ENCODE measurements at regions not wholly inside any gene's neighbourhood (a gene's known extent, or its start where the extent isn't known, plus 50 kb on each side); places are given as distances from the start of the nearest gene placed in this dataset.
A peak's percentile ranks its signal among the peaks of the same experiment; 100 is the strongest.

- DNase-seq: no peak
Measured at GRCh38 chr10:8722835-8723234, 668.3 kb downstream of the GATA3 start.

- no peak for DNase-seq
Measured at GRCh38 chr10:8725343-8725742, 670.9 kb downstream of the GATA3 start.

GRCh38 chr10:8726084-8726778 is 671.7 kb downstream of the GATA3 start:
- no peak for DNase-seq

DNA sequence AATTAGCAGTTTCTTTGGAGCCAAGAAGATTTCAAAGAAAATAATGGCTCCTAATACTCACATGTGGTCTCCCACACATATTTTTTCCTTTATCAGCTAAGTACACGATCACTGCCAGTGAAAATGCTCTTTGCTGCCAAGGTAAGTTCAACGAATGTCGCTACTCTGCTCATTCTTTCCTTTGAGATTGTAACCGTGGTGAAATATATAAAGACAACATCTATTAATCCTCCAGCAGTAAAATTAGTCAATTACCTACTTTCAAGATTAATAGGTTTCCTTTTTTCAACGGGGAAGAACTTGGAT is 672.2 kb downstream of the GATA3 start:
- DNase-seq: no peak

DNA sequence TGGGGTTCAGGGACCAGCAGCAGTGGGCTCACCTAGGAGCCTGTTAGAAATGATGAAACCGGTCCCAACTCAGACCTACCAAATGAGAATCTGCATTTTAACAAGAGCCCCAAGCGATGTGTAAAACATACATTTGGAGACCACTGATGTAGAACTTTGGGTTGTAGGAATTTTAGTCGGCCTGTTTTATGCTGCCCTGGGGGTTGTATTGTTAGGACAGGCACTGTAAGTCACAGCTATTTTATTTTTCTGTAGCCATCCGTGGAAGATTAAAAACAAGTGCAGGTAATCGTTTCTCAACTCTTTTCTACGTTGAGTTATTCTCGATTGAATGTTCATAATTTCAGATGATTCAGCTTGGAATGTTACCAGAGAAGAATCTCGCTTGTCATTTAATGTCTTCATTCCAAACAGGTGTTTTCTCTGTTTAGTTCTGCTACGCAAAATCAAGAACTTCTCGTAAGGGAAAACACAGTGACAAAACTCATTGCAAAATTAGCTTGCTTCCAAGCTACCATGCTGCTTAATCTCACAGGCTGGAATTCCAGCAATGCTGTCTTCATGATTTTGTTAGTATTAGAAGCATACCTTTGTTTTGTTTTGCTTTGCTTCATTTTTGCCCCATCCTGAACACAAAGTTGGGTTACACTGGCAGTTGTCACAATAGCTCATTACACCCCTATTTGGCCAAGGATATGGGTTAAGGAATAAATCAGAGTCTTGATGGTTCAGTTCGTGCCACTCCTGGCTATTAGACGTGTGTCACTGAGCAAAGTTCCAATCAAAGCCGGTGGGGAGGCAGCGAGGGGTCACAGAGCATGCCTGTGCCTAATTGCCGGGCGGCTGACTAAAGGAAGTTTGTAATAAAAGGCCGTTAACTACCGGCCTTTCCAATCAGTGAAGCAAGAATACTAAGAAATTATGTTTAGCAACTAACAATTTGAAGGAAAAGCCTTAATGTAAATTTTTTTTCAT is 676.9 kb downstream of the GATA3 start:
- DNase-seq: no peak

DNA sequence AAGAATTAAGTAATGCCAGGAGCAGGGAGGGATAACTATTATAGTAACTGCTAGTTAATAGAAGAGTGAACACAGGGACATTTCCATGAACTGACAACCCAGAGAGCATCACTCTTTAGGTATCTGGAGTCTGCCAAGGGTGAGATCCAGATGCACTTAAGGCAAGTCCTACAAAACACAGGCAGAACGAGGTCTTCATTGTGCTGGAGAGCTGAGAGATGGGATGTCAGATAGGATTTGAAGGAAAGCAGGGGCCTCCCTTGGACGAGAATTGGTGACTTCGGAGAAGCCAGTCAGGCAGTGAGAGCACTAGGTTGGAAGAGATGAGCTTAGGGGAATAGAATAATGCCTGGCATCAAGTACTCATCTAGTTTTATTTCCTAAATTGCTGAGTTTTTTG is 684.5 kb downstream of the GATA3 start:
- DNase-seq: no peak

- no peak for DNase-seq
Measured at GRCh38 chr10:8752146-8752843, 697.8 kb downstream of the GATA3 start.

GRCh38 chr10:8758029-8758428 is 703.5 kb downstream of the GATA3 start:
- no peak for DNase-seq

GRCh38 chr10:8766899-8767298 is 712.4 kb downstream of the GATA3 start:
- DNase-seq: no peak

- no peak for DNase-seq
Measured at GRCh38 chr10:8767591-8767990, 713.1 kb downstream of the GATA3 start.

DNA sequence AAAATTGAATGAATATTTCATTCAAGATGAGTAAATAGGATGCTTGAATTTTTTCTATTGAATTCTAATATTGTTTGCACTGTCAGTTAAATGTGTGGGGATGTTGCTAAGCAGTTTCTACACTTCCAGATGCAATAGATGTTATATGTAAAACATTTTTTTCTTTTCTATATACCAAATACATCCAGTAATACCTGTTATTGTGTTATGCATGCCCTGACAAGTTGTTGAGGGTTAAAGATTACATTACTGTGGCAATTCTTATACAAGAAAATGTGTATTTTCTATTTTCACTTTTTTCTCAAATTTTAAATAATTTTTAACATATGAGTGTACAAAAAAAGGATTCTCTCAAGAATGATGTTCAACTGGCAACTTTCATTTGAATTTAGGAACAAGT is 713.9 kb downstream of the GATA3 start:
- DNase-seq: no peak

DNA sequence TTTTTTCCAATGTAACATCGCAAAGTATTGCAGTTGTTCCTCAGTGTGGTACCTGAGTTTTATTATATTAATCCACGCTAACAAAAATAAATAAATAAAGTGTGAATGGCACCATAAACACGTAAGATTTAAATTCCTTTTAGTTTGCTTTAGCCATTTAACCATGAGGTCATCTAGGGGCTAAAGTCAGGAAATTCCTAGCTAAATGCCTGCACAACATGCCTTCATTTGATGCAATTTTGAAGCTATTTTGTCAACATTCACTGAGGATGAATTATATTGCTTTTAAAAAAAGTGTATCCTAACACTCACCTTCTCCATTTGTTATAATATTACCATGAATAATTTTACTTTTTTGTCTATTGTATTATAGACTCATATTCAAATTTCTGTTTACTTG is 714.4 kb downstream of the GATA3 start:
- DNase-seq: no peak

GRCh38 chr10:8776926-8777622 is 722.6 kb downstream of the GATA3 start:
- no peak for DNase-seq

- DNase-seq: peak; percentile 4
Measured at GRCh38 chr10:8778713-8779112, 724.2 kb downstream of the GATA3 start.

GRCh38 chr10:8787649-8788048 is 733.2 kb downstream of the GATA3 start:
- DNase-seq: no peak

DNA sequence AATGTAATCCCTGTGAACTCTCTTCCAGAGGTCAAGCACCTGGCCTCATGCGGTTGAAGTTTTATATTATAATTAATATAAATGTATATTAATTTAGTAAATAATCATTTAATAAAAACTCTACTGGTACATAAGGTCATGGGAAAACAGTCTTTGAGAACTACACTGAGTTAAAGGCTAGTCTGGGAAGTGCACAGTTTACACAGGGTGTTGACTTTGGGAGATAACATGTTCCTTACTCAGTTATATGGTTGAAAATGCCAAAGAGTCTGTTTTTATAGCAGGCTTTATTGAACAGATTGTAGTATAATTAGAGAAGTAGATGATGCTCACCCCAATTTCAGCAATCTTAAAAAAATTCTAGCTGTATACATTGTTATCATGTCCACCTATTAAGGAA is 735.9 kb downstream of the GATA3 start:
- DNase-seq: no peak

DNA sequence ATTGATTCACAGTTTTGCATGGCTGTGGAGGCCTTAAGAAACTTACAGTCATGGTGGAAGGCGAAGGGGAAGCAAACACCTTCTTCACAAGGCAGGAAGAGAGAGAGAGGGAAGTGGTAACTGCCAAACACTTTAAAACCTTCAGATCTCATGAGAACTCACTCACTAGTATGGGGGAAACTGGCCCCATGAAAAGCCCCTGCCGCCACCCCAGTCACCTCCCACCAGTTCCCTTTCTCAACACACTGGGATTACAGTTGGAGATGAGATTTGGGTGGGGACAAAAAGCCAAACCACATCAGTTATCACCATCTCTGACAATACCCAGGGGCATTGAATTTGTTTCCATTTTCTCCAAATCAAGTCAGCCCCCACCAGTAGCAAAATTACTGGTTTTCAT is 740.4 kb downstream of the GATA3 start:
- DNase-seq: peak; percentile 35

DNA sequence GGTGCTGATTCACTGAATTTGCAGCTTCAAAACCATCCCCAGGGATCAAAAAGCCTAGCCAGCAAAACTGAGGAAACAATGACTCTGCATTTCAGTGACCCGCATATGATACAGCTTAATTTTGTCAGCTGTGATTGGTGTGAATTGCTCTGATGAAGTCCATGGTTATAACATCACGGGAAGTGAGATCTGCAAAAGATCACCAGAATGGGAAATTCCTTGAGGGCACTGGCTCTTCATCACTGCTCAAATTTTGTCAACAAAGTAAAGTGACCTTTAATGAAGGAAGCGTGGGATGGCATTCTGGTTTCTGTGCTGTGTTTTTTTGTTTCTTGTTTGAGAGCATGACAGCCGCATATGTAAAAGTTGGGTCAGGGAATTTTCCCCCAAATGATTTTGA is 745.9 kb downstream of the GATA3 start:
- peak; percentile 8 for DNase-seq

GRCh38 chr10:8803992-8804391 is 749.5 kb downstream of the GATA3 start:
- no peak for DNase-seq

GRCh38 chr10:8810677-8811076 is 756.2 kb downstream of the GATA3 start:
- DNase-seq: no peak

- DNase-seq: no peak
Measured at GRCh38 chr10:8811201-8811600, 756.7 kb downstream of the GATA3 start.

DNA sequence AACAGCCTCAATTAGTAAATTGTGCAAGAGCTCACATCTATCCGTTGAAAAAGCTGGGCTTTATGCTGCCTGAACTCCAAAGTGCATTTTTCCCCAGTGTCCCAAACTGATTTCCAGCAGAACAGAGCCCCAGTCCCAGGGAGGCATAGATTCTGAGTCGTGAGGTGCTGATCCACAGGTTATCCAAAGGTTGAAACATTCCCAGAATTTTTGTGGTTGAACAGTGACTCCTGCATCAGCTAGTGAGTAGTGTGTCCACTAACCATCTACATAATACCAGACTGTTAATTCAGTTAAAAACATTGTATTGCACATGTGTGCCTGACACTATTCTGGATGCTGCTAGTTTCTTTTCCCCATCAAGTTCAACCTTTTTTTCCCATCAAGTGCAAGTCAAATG is 761.5 kb downstream of the GATA3 start:
- DNase-seq: no peak

DNA sequence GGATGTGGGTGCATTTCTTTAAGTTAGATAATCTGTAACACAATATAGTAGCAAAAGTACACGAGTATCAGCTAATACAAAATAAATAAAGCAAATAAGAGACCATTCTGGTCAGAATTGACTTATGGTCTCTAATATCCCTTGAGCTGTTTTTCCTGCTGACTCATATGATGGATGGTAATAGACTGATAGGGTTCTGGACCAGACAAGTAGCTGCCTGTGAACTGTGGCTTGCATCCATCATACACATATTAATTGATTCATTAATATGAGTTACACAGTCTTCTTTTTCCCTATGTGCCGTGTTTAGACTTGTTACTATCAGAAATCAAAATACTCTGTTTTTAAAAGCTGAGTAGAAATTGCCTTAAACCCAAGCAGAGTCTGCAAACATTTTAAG is 762.8 kb downstream of the GATA3 start:
- DNase-seq: no peak
